ENCODE measurements at regions not wholly inside any gene's neighbourhood (a gene's known extent, or its start where the extent isn't known, plus 50 kb on each side); places are given as distances from the start of the nearest gene placed in this dataset.
A peak's percentile ranks its signal among the peaks of the same experiment; 100 is the strongest.

DNA sequence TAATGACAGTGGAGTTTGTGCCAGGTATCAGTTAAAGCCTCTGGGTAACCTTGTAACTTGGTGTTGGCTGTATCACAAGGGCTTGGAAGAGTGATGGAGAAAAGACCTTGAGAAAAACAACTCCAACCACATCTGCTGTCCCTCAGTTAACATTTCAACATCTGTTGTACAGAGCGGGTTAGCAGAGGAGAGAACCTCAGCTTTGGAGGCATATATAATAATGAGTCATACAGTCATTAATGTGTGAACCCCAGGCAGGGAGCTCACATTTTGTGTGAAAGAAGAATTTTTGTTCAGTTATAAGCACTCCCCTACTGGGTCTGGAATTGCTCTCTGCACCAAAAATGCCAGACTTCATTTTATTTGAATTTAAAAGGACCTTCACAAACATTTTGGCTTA, 439.5 kb downstream of the PDCD6IP start:
- no peak overlapping the region for H3K4me3 ChIP-seq (ENCODE audit: low read length)
- DNase-seq (ENCODE audit: low read depth) = peak; percentile 33
- TF ChIP-seq, protein P1, sequence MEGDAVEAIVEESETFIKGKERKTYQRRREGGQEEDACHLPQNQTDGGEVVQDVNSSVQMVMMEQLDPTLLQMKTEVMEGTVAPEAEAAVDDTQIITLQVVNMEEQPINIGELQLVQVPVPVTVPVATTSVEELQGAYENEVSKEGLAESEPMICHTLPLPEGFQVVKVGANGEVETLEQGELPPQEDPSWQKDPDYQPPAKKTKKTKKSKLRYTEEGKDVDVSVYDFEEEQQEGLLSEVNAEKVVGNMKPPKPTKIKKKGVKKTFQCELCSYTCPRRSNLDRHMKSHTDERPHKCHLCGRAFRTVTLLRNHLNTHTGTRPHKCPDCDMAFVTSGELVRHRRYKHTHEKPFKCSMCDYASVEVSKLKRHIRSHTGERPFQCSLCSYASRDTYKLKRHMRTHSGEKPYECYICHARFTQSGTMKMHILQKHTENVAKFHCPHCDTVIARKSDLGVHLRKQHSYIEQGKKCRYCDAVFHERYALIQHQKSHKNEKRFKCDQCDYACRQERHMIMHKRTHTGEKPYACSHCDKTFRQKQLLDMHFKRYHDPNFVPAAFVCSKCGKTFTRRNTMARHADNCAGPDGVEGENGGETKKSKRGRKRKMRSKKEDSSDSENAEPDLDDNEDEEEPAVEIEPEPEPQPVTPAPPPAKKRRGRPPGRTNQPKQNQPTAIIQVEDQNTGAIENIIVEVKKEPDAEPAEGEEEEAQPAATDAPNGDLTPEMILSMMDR (conservative IDR thresholded peaks at IDR 0.05; ENCODE audit: low read length) = no peak

DNA sequence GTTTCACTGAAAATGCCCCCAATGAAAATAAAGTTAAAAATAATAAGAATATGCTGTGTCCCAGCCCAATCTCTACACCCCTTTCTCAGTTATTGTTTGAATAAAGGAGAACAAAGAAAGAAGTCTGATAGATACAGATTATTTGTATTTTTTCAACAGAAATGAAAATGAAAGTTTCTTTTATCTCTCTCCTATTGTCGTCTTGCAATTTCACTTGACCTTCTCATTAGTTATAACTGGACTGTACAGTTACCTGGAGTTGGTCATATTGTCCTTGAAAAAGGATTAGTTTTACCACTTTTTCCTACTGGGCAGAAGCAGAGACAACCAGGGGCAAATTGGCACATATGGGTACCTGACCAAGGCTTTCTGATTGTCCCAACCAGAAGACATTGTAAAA, 440.0 kb downstream of the PDCD6IP start:
- TF ChIP-seq, protein P1 (conservative IDR thresholded peaks at IDR 0.05; ENCODE audit: low read length) = no peak
- H3K4me3 ChIP-seq (ENCODE audit: low read length) = no peak overlapping the region
- DNase-seq (ENCODE audit: low read depth) = no peak

DNA sequence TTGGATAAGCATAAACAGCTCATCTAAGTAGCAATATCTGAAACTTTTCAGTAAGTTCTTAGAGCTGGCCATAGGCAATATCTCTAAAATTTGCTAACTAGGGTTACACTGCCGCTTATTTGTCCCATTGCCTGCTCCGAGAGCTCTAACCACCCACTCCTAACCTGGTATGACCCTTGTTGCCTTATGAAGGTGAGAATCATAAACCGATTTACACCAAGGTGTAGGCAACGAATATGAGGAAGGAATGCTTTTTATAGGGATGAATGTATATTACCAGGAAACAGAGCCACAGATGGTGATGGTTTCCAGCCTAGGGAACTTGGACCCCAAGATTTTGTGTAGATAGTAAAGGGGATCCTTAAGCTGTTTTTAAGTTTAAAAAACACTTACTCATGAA, 440.9 kb downstream of the PDCD6IP start:
- no peak overlapping the region for H3K4me3 ChIP-seq (ENCODE audit: low read length)
- TF ChIP-seq, protein P1 (conservative IDR thresholded peaks at IDR 0.05; ENCODE audit: low read length) = no peak
- no peak for DNase-seq (ENCODE audit: low read depth)

DNA sequence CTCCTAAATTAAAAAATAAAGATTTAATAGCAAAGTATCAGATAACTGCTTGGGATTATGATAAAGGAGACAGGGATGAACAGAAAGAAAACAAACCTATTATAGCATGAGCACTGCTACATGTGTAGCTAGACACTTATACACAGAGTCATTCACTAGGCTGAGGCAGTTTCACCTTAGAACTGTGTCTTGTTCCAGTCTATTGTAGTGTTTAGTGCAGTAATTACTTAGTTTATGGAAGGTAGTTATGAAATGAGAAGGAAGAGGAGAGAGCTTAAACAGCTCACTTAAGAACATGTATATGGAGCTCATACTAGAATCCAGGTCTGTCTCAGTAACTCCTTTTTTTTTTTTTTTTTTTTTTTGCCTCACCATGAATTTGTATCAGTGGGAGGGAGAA, 441.4 kb downstream of the PDCD6IP start:
- DNase-seq (ENCODE audit: low read depth) = no peak
- no peak overlapping the region for H3K4me3 ChIP-seq (ENCODE audit: low read length)
- TF ChIP-seq, protein P1 (conservative IDR thresholded peaks at IDR 0.05; ENCODE audit: low read length) = no peak

DNA sequence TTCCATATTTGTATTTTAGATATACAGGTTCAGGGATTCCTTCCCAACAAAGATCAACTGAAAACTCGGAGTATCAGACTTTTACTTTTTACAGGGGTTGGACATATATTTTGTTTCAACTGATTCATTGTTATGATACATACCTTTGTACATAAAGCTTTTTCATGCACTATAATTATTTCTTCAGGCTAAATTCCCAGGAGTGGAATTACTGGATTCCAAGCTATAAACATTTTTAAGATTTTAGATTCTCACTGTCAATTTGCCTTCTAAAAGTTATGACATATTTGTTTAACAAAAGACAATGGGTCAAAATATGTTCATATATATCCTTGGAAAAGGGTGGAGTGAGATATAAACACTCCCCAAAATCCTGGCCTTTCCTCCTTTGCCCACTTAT, 449.0 kb downstream of the PDCD6IP start:
- no peak for DNase-seq (ENCODE audit: low read depth)
- TF ChIP-seq, protein P1 (conservative IDR thresholded peaks at IDR 0.05; ENCODE audit: low read length) = no peak
- no peak overlapping the region for H3K4me3 ChIP-seq (ENCODE audit: low read length)

DNA sequence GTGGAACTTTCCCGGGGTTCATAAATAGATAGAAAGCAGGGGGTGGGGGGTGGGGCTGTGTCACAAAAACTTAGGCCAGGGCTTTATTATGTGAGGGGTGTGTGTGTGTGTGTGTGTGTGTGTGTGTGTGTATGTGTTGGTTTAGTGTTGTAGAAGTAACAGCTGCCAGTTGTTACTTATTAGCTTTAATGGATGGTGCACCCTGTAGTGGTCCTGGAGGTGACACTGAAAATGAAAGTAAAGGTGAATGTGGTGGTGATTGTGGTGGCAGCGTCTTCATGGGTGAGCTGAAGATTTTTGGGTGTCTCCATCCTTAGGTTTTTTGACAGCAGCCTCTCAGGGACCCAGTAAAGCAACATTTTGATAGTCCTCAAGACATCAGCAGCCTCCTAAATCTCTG, 449.9 kb downstream of the PDCD6IP start:
- TF ChIP-seq, protein P1 (conservative IDR thresholded peaks at IDR 0.05; ENCODE audit: low read length) = no peak
- DNase-seq (ENCODE audit: low read depth) = no peak
- no peak overlapping the region for H3K4me3 ChIP-seq (ENCODE audit: low read length)

DNA sequence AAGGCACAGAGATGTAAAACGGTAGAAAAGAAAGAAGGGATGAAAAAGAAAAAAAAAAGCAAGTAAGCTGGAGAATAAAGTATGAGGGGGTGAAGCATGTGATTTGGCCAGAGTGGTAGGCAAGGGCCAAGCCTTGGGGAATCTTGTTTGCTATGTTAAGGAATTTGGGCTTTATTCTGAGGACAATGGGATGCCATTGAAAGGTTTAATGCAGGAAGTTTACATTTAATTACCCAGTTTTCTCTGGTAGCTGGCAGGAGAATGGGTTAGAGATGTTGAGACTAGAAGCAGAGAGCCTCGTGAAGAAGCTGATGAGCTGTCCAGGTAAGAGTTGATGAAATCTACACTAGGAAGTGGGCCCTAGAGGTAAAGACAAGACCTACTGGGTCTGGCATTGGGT, 455.9 kb downstream of the PDCD6IP start:
- TF ChIP-seq, protein P1 (conservative IDR thresholded peaks at IDR 0.05; ENCODE audit: low read length) = no peak
- no peak for DNase-seq (ENCODE audit: low read depth)
- no peak overlapping the region for H3K4me3 ChIP-seq (ENCODE audit: low read length)

Data from AG10803 (cell line).